K562 (cell line): ENCODE measurements at regions not wholly inside any gene's neighbourhood (a gene's known extent, or its start where the extent isn't known, plus 50 kb on each side); places are given as distances from the start of the nearest gene placed in this dataset.

ENCODE experiments used
- ATAC-seq: fragments of 200-7000 bp; cut with Tn5 transposase; 3 replicates; pipeline ENCODE4 v1.9.1; 2020; ENCODE audit warnings: moderate library complexity
- BruUV-seq: library from RNA; stranded (reverse); fragments of 400-500 nt; replicated peaks from 2 replicates; lab custom pipeline; 2021; lab: Mats Ljungman, UMichigan
- CTCF ChIA-PET: fragments of 300-600 bp; formaldehyde crosslinking; extraction: SDS; loops from one replicate; lab custom pipeline; 2021; ENCODE audit warnings: low intra/inter-chr PET ratio; lab: Yijun Ruan, JAX
- POLR2A ChIA-PET: fragments of 300-600, 350-650 bp; sonication (Branson Sonifier 250); formaldehyde crosslinking; extraction: SDS; loops from one replicate; lab custom pipeline; 2021; ENCODE audit warnings: antibody characterized with exemption, inconsistent platforms; lab: Yijun Ruan, JAX
- DNase-seq, 4 experiments: peaks; one replicate each; pipeline versions ENCODE4 v3.0.0 to v3.0.0-alpha.2; 2011 to 2018; ENCODE audit warnings: low spot score in 3 of 4, mixed read lengths in 3 of 4; ENCODE audit errors: extremely low read depth in 1 of 4
- FAIRE-seq: peaks from 2 replicates; lab custom pipeline; 2011; peaks lifted over from hg19 to GRCh38; lab: Jason Lieb, UNC
- H2AFZ ChIP-seq: 2 replicates; pipeline ENCODE4 v1.6.0; 2011; ENCODE audit warnings: low read depth, low read length, control low read depth, inconsistent platforms
- H3K27ac ChIP-seq: fragments of 200-600 bp; 3 replicates; pipeline ENCODE4 v1.8.0; 2011; ENCODE audit warnings: low read depth, mild to moderate bottlenecking, control low read depth, inconsistent platforms, low read length, moderate library complexity, mixed read lengths; ENCODE audit errors: extremely low read depth
- H3K27me3 ChIP-seq, 2 experiments: fragments of 300-600 bp in 1 of 2; 2 replicates in 1 of 2; 3 replicates in 1 of 2; pipeline versions ENCODE4 v1.6.0 to v1.8.0; 2011; ENCODE audit warnings: inconsistent platforms in 2 of 2, low read length in 2 of 2, mild to moderate bottlenecking in 1 of 2, mixed read lengths in 1 of 2, moderate library complexity in 1 of 2; ENCODE audit not compliant: control insufficient read depth in 2 of 2, insufficient read depth in 2 of 2
- H3K36me3 ChIP-seq: fragments of 300-600 bp; 3 replicates; pipeline ENCODE4 v1.8.0; 2011; ENCODE audit warnings: mild to moderate bottlenecking, low read length, inconsistent platforms; ENCODE audit not compliant: control insufficient read depth, insufficient read depth
- H3K4me1 ChIP-seq, 2 experiments: fragments of 200-600 bp in 1 of 2; replicated peaks in 1 of 2; 2 replicates in 1 of 2; 3 replicates in 1 of 2; pipeline versions ENCODE4 v1.5.1 to v1.8.0; 2011; ENCODE audit warnings: inconsistent platforms in 2 of 2, low read length in 2 of 2, mild to moderate bottlenecking in 1 of 2, mixed read lengths in 1 of 2, moderate library complexity in 1 of 2; ENCODE audit not compliant: control insufficient read depth in 2 of 2, insufficient read depth in 2 of 2
- H3K4me2 ChIP-seq: 2 replicates; pipeline ENCODE4 v1.6.1; 2011; ENCODE audit warnings: low read length, control low read depth, inconsistent platforms, mixed read lengths; ENCODE audit not compliant: insufficient read depth
- H3K4me3 ChIP-seq: fragments of 200-600 bp; sonication (generic), shearing (Covaris generic); 2 replicates; pipeline ENCODE4 v1.5.1; 2016; ENCODE audit warnings: control low read depth, inconsistent platforms
- H3K79me2 ChIP-seq: fragments of 200-600 bp; 3 replicates; pipeline ENCODE4 v1.8.0; 2011; ENCODE audit warnings: low read length, inconsistent platforms; ENCODE audit not compliant: control insufficient read depth, insufficient read depth
- H3K9ac ChIP-seq, 2 experiments: 2 replicates each; pipeline versions ENCODE4 v1.6.0 to v1.6.1; 2011; ENCODE audit warnings: low read depth in 2 of 2, low read length in 2 of 2, control low read depth in 1 of 2, inconsistent platforms in 1 of 2, mild to moderate bottlenecking in 1 of 2, mixed read lengths in 1 of 2; ENCODE audit not compliant: insufficient read depth in 1 of 2
- H3K9me1 ChIP-seq: one replicate; pipeline ENCODE4 v1.6.0; 2011; ENCODE audit warnings: inconsistent platforms, mild to moderate bottlenecking, low read length, moderate library complexity; ENCODE audit not compliant: control insufficient read depth, insufficient read depth
- H3K9me3 ChIP-seq: replicated peaks from 2 replicates; pipeline ENCODE4 v1.5.1; 2011; ENCODE audit warnings: low read depth, low read length, inconsistent platforms; ENCODE audit not compliant: control insufficient read depth, insufficient read depth
- H4K20me1 ChIP-seq: replicated peaks from 2 replicates; pipeline ENCODE4 v1.6.1; 2011; ENCODE audit warnings: low read length, inconsistent platforms, mixed read lengths; ENCODE audit not compliant: control insufficient read depth, insufficient read depth
- BCL6 ChIP-seq: fragments of 250-450 bp; sonication (Bioruptor Pico); IDR thresholded peaks from 2 replicates; pipeline ENCODE4 v1.4.0; 2020
- HCFC1 ChIP-seq: IDR thresholded peaks from 2 replicates; pipeline ENCODE4 v1.6.1; 2012; ENCODE audit warnings: low read depth, low read length, improper control_type of control experiment
- MTF1 ChIP-seq: fragments of 250-450 bp; sonication (Bioruptor Pico); IDR thresholded peaks from 2 replicates; pipeline ENCODE4 v1.9.0; 2021; ENCODE audit warnings: moderate library complexity, mild to moderate bottlenecking, inconsistent platforms, borderline replicate concordance
- SIX5 ChIP-seq, 2 experiments: IDR thresholded peaks; 2 replicates each; pipeline ENCODE4 v1.6.1; 2011; ENCODE audit warnings: low read length in 2 of 2, borderline replicate concordance in 1 of 2, low read depth in 1 of 2, mild to moderate bottlenecking in 1 of 2, moderate library complexity in 1 of 2; ENCODE audit not compliant: insufficient read depth in 1 of 2
- USF2 ChIP-seq: sonication (generic); formaldehyde crosslinking; IDR thresholded peaks from 2 replicates; pipeline ENCODE4 v1.5.0; 2020; ENCODE audit warnings: missing genetic modification reagents
- ZBTB2 ChIP-seq: fragments of 450-650 bp; IDR thresholded peaks from 2 replicates; pipeline ENCODE4 v1.6.1; 2016; ENCODE audit warnings: antibody characterized with exemption
- WGBS: fragments of 100-300 bp; shearing (Covaris generic); methylation state at CpG from one replicate; pipeline ENCODE4 v1.1.6; 2016; ENCODE audit warnings: low coverage, mixed read lengths; ENCODE audit not compliant: insufficient coverage; ENCODE audit errors: missing lambda C conversion rate; 5-methylcytosine and 5-hydroxymethylcytosine counted together
- in situ Hi-C: fragments of 300-500 bp; cut with MboI; formaldehyde crosslinking; loops from 4 replicates; pipeline ENCODE4 v1.15.0; 2018; ENCODE audit warnings: inconsistent platforms, mixed read lengths
- intact Hi-C: fragments of 100-400 bp; cut with micrococcal nuclease; formaldehyde crosslinking; loops from 2 replicates; pipeline ENCODE4 v1.14.2; 2022

- FAIRE-seq (no peak), DNase-seq (no peak), ATAC-seq (no peak; the same call in 2 of the 3 replicates)
- in situ Hi-C loops (no loop called here), intact Hi-C loops (no loop called here)
- H3K27me3 ChIP-seq: peaks cover 0 to 4% of the 10 kb centered on the region in 2 experiments; a peak in 1 of 5 replicates
- POLR2A ChIA-PET: no interaction called here
- no peaks in the 10 kb centered on the region for H3K9me3 ChIP-seq
- no TSS peak for BruUV-seq
- no peak overlapping the region for H3K9ac ChIP-seq
- H3K27ac ChIP-seq: no peak overlapping the region
- no peak overlapping the region for H3K4me2 ChIP-seq
- H2AFZ ChIP-seq: no peak overlapping the region
- H4K20me1 ChIP-seq: no peaks in the 10 kb centered on the region
- TF ChIP-seq ZBTB2 (no peak), BCL6 (CRISPR knock-in tag) (no peak), SIX5 (IDR thresholded peaks at IDR 0.05; ENCODE audit: borderline replicate concordance in 1 of 2, insufficient read depth in 1 of 2, low read depth in 1 of 2, low read length in 2 of 2) (peak; percentile 16 to 22; a peak in 1 of 4 replicates), MTF1 (CRISPR knock-in tag) (no peak), USF2 (CRISPR knock-in tag) (peak; percentile 38; the same call in 1 of the 2 replicates), HCFC1 (peak; percentile 46; the same call in 1 of the 2 replicates)
- H3K4me1 ChIP-seq: no peaks in the 10 kb centered on the region
- H3K79me2 ChIP-seq: no peaks in the 10 kb centered on the region
- H3K9me1 ChIP-seq: no peaks in the 10 kb centered on the region
- 0% methylated on average over 3 of the region's 3 CpGs for WGBS
- H3K36me3 ChIP-seq: no peaks in the 10 kb centered on the region
- no peak overlapping the region for H3K4me3 ChIP-seq
- CTCF ChIA-PET: no interaction called here
Observed at GRCh38 chr4:151994429-151994828, 233.6 kb upstream of the GATB start.
